ENCODE measurements at regions not wholly inside any gene's neighbourhood (a gene's known extent, or its start where the extent isn't known, plus 50 kb on each side); places are given as distances from the start of the nearest gene placed in this dataset.

DNA sequence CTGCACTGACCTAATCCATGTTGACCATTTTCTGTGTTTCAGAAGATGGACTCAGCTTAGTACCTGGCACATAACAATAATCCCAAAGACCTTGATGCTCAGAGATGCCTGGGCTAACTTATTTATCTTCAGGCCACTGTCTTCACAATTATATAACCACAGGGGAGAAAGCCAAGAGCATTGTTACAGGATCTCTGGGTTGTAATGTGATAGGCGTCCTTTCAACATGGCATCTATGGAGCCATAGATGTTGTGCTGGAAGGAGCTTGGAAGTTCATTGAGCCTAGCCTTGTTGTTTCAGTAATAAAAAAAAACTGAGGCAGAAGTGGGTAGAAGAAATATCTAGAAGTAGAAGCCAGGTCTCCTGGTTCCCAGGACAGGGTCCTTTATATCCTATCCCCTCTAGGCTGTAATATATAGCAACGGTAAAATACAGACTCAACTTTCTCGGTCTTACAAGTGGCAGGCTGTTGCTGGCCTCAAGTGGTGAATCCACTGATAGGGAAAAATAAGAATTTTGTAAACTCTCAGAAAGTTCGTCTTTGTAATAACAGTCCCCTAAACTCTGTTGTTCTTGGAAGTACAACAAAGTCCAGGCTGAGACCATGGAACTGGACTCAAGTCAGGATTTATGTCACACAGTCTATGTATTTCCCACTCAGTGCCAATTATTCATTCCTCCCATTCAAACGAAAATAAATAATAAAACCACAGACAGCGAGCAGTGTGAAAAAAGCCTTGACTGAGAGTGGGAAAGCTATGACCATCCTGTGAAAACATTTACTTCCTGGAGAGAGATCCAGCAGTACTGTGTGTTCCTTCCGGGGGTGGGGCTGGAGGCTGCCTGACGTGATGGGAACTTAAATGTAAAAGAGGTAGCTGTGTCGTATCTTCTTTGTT lies 277.6 kb downstream of the REEP3 start:
- no peaks in the 10 kb centered on the region for H3K36me3 ChIP-seq (replicated peaks in 1 of 2; ENCODE audit: control extremely low read depth in 1 of 2, control insufficient read depth in 1 of 2, extremely low read depth in 1 of 2, insufficient read depth in 2 of 2, low read length in 1 of 2)
- no peak overlapping the region for H3K4me3 ChIP-seq (ENCODE audit: control extremely low read depth in 1 of 5, extremely low read depth in 1 of 5, insufficient read depth in 1 of 5, low read depth in 2 of 5, low read length in 4 of 5)
- Mint-ChIP-seq H3K4me1 (peaks cover 3% of the 10 kb centered on the region), H3K4me3 (no peak overlapping the region), H3K27ac (no peak overlapping the region), H3K27me3 (peaks cover 11% of the 10 kb centered on the region), H3K9me3 (ENCODE audit: insufficient read depth) (no peaks in the 10 kb centered on the region)
- ATAC-seq (ENCODE audit: low read depth) (no peak), DNase-seq (no peak)
- no peaks in the 10 kb centered on the region for H3K79me2 ChIP-seq (ENCODE audit: control insufficient read depth, insufficient read depth, low read length)
- no peak overlapping the region for H3K27ac ChIP-seq (ENCODE audit: low read length in 2 of 2)
- H3K9ac ChIP-seq (ENCODE audit: low read length) = no peak overlapping the region
- 52% methylated on average over 6 of the region's 9 CpGs for WGBS (ENCODE audit: insufficient coverage)
- ChIA-PET CTCF (interaction anchor here (1.7 kb wide), 1 partner anchor 16 kb away, joined by 4 read pairs; no protein-coding TSS in a partner anchor), POLR2A (no interaction called here)
- no peaks in the 10 kb centered on the region for H3K9me3 ChIP-seq (ENCODE audit: control extremely low read depth in 1 of 3, control insufficient read depth in 2 of 3, insufficient read depth in 1 of 3, low read length in 2 of 3)
- no peak overlapping the region for H2AFZ ChIP-seq (ENCODE audit: insufficient read depth, low read depth, low read length, poor library complexity, severe bottlenecking)
- H3K27me3 ChIP-seq (replicated peaks in 1 of 4; ENCODE audit: control extremely low read depth in 1 of 4, control insufficient read depth in 3 of 4, insufficient read depth in 4 of 4, low read length in 3 of 4) = peaks cover 0 to 5% (median 2%) of the 10 kb centered on the region in 4 experiments
- TF ChIP-seq, protein P1, sequence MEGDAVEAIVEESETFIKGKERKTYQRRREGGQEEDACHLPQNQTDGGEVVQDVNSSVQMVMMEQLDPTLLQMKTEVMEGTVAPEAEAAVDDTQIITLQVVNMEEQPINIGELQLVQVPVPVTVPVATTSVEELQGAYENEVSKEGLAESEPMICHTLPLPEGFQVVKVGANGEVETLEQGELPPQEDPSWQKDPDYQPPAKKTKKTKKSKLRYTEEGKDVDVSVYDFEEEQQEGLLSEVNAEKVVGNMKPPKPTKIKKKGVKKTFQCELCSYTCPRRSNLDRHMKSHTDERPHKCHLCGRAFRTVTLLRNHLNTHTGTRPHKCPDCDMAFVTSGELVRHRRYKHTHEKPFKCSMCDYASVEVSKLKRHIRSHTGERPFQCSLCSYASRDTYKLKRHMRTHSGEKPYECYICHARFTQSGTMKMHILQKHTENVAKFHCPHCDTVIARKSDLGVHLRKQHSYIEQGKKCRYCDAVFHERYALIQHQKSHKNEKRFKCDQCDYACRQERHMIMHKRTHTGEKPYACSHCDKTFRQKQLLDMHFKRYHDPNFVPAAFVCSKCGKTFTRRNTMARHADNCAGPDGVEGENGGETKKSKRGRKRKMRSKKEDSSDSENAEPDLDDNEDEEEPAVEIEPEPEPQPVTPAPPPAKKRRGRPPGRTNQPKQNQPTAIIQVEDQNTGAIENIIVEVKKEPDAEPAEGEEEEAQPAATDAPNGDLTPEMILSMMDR (IDR thresholded peaks at IDR 0.05) = no peak
- no peak for TF ChIP-seq EZH2 (IDR thresholded peaks at IDR 0.05; ENCODE audit: borderline replicate concordance, insufficient read depth, low read depth, low read length, poor library complexity, severe bottlenecking)
- H3K4me2 ChIP-seq (replicated peaks; ENCODE audit: low read depth, low read length, poor library complexity, severe bottlenecking) = no peak overlapping the region
- no peaks in the 10 kb centered on the region for H3K4me1 ChIP-seq (ENCODE audit: control insufficient read depth in 2 of 2, insufficient read depth in 2 of 2, low read length in 2 of 2)
- H4K20me1 ChIP-seq (ENCODE audit: control insufficient read depth, insufficient read depth, low read length, poor library complexity, severe bottlenecking) = no peaks in the 10 kb centered on the region
- intact Hi-C loops (cut with micrococcal nuclease) = no loop called here

All from B cell (primary cell).